A673 (cell line): ENCODE measurements at regions not wholly inside any gene's neighbourhood (a gene's known extent, or its start where the extent isn't known, plus 50 kb on each side); places are given as distances from the start of the nearest gene placed in this dataset.

Experiments
- CTCF ChIP-seq: fragments of 300-800, 200-600 bp; sonication (generic); conservative IDR thresholded peaks from 2 replicates; pipeline ENCODE4 v1.5.1; 2017; ENCODE audit warnings: low read depth, mild to moderate bottlenecking, antibody characterized with exemption, low read length, moderate library complexity, mixed read lengths
- EZH2 ChIP-seq: fragments of 200-600 bp; sonication (generic); IDR thresholded peaks from 2 replicates; pipeline ENCODE4 v1.6.1; 2017; ENCODE audit warnings: borderline replicate concordance, low read depth, mild to moderate bottlenecking, mixed read lengths, antibody characterized with exemption, low read length; ENCODE audit not compliant: poor library complexity, severe bottlenecking

- no peak for TF ChIP-seq CTCF
- no peak for TF ChIP-seq EZH2
These were observed 550.9 kb upstream of the TMPRSS15 start for GRCh38 chr21:18954441-18954844.
